GM19239 (cell line): ENCODE measurements at regions not wholly inside any gene's neighbourhood (a gene's known extent, or its start where the extent isn't known, plus 50 kb on each side); places are given as distances from the start of the nearest gene placed in this dataset.

Source experiments
- DNase-seq: peaks from one replicate; pipeline ENCODE4 v3.0.0; 2011; ENCODE audit warnings: low spot score; ENCODE audit not compliant: insufficient read length
- FAIRE-seq: peaks from 2 replicates; lab custom pipeline; 2011; peaks lifted over from hg19 to GRCh38; lab: Jason Lieb, UNC

DNA sequence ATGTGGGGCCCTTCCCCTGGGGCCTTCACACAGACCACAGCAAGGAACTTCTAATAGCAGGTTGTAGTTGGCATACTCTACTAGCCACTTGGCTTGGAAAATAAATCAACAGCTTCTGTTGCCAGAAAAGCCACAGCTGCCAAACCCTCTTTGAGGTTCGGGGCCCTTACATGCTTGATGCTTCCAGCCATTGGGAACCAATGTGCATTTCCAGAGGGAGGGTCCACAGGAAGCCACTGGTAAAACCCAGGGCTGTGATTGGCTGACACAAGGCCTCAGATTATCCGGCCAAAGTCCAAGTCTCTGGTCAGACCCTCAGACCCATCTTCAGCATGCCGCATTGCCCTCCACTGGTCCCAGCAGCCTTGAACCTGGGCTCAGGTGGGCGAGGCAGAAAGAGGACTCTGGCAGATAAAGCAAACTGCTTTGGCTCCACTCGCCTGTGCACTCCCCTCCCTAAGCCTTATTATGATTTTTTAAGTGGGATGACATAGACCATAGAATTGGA is 214.4 kb downstream of the BCL11B start:
- FAIRE-seq: no peak
- DNase-seq: no peak

GRCh38 chr14:99058542-99058941 is 213.5 kb downstream of the BCL11B start:
- DNase-seq (no peak), FAIRE-seq (no peak)

DNA sequence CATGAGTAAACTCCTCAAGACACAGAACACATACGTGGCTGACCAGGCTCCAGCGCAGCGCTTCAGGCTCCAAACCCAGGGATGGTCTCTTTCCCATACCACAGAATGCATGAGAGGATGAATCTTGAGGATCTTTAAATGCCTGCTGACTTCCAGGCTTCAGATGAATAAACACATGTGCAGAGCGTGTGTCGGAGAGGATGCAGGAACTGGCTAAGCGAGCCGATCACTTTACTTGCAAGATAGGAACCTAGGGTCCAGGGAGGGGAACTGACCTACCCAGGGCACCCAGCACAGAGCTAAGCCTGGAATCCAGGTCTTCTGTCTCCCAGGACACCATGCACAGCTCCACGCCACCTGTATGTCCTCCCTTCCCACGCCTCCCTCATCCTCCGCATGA is 209.8 kb downstream of the BCL11B start:
- no peak for FAIRE-seq

DNA sequence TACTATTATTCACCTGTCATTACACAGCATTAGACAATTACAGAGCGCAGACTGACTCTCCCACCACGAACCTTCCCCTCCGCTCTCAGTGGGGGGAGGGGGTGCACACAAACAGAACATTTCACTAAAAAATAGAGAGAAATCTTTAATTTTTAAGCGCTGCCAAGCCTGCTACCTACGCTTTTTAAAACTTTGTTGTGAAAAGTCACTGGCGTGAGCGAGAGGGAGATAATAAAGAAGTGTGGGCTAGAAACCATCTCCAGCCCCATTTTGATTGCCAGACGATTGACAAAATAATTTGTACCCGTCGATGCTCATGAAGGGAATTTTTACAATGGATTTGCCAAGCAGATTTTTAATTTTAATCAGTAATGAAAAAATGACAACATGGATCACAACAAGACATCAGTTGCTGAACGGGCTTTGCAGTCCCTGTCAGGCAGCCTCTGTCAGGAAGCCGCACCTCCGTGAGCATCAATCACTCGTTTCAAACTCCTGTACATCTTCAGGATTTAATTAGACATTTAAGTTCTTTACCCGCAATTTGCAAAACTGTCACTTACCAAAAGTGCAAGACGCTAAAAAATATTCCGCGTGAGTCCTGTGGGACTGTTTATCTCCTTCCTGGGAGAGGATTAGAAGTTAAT is 209.1 kb downstream of the BCL11B start:
- no peak for DNase-seq
- no peak for FAIRE-seq

More for the DNA sequence above, 209.8 kb downstream of the BCL11B start:
- no peak for DNase-seq

- DNase-seq: no peak
- no peak for FAIRE-seq
These were observed 208.3 kb downstream of the BCL11B start for GRCh38 chr14:99063620-99064225.

DNA sequence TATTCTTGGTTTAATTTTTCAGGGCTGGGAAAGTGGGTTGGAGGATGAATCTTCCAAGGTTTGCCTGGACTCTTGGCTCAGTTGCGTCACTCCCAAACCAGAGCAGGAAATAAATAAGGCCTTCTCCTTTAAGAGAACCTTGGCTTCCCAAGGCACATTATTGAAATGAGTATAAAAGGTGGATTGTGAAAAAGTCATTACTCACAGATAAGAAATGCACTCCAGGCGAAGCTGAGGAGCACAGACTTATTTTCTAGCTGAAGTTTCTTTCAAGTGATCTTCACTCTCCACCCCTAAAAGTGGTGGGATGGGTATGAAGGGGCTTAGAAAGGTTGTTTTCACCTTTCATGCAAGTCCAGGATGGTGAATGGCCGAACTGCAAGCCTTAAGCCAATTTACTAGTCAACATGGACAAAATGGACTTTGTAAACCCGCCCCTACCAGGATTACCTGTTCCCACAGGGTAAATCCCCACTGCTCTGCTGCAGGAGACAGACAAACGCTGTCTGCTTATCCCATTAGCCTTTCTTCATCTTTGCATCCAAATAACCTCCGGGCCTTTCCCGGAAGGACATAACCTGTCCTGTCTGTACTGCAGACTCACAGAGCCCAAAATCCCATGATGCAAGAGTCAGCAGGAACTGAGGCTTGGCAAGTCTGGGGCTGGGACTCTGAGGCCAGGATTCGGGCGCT is 207.6 kb downstream of the BCL11B start:
- DNase-seq (no peak), FAIRE-seq (no peak)

GRCh38 chr14:99065551-99065950 is 206.4 kb downstream of the BCL11B start:
- no peak for FAIRE-seq
- DNase-seq: no peak

GRCh38 chr14:99066378-99066777 is 205.6 kb downstream of the BCL11B start:
- FAIRE-seq: no peak
- no peak for DNase-seq

DNA sequence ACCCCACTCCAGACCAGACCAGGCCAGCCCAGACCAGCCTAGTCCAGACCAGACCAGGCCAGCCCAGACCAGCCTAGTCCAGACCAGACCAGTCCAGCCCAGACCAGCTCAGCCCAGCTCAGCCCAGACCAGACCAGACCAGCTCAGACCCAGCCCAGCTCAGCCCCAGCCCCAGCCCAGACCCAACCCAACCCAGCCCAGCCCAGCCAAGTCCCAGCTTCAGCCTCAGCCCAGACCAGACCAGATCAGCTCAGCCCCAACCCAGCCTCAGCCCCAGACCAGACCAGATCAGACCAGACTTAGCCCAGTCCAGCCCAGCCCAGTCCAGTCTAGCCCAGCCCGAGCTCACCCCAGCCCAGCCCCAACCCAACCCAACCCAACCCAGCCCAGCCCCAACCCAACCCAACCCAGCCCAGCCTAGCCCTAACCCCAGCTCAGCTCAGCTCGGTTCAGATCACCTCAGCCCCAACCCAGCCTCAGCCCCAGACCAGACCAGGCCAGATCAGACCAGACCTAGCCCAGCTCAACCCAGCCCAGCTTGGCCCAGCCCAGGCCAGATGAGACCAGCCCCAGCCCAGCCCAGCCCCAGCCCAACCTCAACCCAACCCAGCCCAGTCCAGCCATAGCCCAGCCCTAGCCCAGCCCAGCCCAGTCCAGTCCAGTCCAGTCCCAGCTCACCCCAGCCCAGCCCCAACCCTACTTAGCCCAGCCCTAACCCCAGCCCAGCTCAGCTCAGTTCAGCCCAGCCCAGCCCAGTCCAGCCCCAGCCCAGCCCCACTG is 204.7 kb downstream of the BCL11B start:
- FAIRE-seq (no peak), DNase-seq (no peak)

DNA sequence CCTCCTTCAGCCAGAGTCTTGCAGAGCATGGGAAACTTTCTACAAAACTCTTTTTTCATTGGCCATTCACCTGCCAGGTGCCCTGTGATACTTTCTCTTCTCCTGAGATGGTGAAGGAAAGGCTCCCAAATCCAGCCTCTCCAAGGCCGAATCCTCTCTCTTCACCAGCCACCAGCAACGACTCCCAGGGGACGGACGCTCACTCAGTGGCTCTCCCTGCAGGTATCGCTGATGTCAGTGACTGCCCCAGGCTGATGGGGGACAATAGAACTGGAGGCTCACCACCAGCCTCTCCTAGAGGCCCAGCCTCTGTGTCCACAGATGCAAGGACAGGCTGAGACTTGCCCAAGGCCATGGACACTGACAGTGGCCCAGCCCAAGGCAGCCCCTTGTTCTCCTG is 204.1 kb downstream of the BCL11B start:
- FAIRE-seq (no peak), DNase-seq (no peak)

DNA sequence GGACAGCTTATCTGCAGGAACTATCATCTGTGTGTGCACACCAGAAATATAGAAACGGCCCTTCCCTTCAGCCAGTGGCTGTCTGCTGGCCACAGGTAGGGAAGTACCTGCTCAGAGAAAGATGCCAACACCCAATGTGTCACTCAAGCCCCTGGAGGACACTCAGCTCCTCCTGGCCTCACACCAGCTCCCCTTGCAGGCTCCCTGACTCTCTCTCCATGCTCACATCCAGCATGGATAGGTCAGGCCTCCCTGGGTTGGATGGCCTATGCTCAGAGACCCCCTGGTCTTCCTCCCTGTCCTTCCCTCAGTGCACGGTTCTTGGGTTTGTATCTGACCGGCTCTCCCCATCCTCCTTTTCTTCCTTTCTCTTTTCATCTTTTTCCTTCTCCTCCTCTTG is 202.1 kb downstream of the BCL11B start:
- no peak for FAIRE-seq
- no peak for DNase-seq

GRCh38 chr14:99072433-99072832 is 199.6 kb downstream of the BCL11B start:
- DNase-seq: no peak
- FAIRE-seq: no peak

GRCh38 chr14:99072956-99073355 is 199.0 kb downstream of the BCL11B start:
- no peak for DNase-seq
- no peak for FAIRE-seq

DNA sequence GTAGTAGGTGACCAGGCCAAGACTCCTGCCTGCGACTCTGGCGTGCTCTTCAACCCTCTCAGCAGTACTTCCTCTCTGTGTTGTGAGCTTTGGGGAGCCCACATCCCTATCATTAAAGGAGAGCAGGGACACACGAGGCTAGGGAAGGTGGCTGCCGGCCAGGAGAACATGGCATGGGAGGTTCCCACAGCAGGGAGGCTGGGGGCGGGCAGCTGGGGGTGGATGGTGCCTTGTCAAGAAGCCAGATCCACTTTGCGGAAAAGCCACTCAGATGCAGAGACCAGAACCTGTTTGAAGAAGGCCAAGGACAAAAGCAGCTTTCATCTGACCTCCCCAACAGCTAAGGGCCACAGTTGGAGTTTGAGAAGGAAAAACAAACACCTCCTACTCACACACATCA is 198.6 kb downstream of the BCL11B start:
- no peak for FAIRE-seq
- no peak for DNase-seq

GRCh38 chr14:99075061-99075460 is 196.9 kb downstream of the BCL11B start:
- DNase-seq (no peak), FAIRE-seq (no peak)

- DNase-seq: no peak
These were observed 196.1 kb downstream of the BCL11B start for GRCh38 chr14:99075771-99076375.

GRCh38 chr14:99077076-99077843 is 194.7 kb downstream of the BCL11B start:
- no peak for DNase-seq
- FAIRE-seq: no peak

More at GRCh38 chr14:99075771-99076375, 196.1 kb downstream of the BCL11B start:
- no peak for FAIRE-seq

GRCh38 chr14:99077844-99078236 is 194.2 kb downstream of the BCL11B start:
- DNase-seq (no peak), FAIRE-seq (no peak)

- FAIRE-seq: no peak
These were observed 193.6 kb downstream of the BCL11B start for GRCh38 chr14:99078426-99078825.

More at GRCh38 chr14:99078426-99078825, 193.6 kb downstream of the BCL11B start:
- no peak for DNase-seq
